Fibroblast of mammary gland (primary cell): ENCODE measurements at regions not wholly inside any gene's neighbourhood (a gene's known extent, or its start where the extent isn't known, plus 50 kb on each side); places are given as distances from the start of the nearest gene placed in this dataset.
"Not testable (repeated sequence)": the region's sequence is repeated elsewhere in the genome, so short reads cannot be mapped to it uniquely, and the experiment has no call there.

ENCODE experiments used
- DNase-seq: peaks from one replicate; pipeline ENCODE4 v3.0.0-alpha.2; 2010; ENCODE audit warnings: low read depth
- H3K4me3 ChIP-seq: 2 replicates; pipeline ENCODE4 v1.5.1; 2011; ENCODE audit warnings: low read depth, mild to moderate bottlenecking, low read length, moderate library complexity; ENCODE audit not compliant: control insufficient read depth
- TF ChIP-seq, protein P1 (sequence below): conservative IDR thresholded peaks from 2 replicates; pipeline ENCODE4 v1.5.1; 2011; ENCODE audit warnings: low read depth, low read length, inconsistent platforms; ENCODE audit not compliant: control insufficient read depth, insufficient read depth

DNA sequence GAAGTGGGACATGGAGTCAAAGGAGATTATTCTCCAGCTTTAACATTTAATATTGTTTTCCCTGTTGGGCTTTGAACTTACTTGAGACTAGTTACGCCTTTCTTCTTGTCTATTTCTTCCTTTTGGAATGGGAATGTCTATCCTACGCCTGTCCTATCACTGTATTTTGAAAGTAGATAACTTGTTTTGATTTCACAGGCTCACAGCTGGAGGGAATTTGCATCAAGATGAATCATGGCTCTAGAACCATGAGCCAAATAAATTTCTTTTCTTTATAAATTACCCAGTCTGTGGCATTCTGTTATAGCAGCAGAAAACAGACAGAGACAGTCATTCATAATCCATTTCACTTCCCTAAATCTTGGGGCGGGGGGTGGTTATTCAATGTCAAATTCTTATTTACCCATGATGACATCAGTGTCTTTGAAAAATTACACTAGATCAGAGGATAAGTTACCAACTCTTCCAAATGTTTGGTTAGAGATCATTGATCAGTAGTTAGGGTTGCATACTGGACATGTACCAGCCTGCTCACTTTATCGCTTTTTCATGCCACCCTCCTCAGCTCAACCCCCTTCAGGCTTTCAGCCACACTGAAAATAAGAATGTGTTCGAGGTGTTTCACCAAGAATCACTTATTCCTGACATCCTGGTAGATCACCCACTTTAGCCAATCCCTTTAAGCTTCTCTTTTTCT lies 419.6 kb upstream of the PIK3R1 start:
- peak; percentile 67 for DNase-seq
- TF ChIP-seq, protein P1, sequence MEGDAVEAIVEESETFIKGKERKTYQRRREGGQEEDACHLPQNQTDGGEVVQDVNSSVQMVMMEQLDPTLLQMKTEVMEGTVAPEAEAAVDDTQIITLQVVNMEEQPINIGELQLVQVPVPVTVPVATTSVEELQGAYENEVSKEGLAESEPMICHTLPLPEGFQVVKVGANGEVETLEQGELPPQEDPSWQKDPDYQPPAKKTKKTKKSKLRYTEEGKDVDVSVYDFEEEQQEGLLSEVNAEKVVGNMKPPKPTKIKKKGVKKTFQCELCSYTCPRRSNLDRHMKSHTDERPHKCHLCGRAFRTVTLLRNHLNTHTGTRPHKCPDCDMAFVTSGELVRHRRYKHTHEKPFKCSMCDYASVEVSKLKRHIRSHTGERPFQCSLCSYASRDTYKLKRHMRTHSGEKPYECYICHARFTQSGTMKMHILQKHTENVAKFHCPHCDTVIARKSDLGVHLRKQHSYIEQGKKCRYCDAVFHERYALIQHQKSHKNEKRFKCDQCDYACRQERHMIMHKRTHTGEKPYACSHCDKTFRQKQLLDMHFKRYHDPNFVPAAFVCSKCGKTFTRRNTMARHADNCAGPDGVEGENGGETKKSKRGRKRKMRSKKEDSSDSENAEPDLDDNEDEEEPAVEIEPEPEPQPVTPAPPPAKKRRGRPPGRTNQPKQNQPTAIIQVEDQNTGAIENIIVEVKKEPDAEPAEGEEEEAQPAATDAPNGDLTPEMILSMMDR = no peak
- no peak overlapping the region for H3K4me3 ChIP-seq

DNA sequence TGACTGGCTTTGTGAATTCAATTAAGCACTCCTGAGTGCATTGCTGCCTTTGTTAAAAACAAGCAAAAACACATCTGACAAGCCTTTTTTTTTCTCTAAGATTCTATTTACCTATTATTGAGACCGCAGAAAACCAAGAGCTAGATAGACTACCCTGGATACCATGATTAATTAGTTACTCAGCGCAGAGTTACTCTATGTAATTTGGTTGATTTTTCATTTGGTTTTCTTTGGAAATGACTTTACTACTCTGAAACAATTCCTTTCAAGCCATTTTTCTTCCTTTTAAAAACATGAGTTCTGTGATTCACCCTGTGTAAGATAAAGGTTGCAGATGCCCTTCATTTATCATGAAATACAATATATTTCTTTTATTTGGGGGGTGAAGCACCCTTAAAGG lies 421.6 kb upstream of the PIK3R1 start:
- DNase-seq = no peak
- H3K4me3 ChIP-seq = no peak overlapping the region
- TF ChIP-seq, protein P1 = no peak

DNA sequence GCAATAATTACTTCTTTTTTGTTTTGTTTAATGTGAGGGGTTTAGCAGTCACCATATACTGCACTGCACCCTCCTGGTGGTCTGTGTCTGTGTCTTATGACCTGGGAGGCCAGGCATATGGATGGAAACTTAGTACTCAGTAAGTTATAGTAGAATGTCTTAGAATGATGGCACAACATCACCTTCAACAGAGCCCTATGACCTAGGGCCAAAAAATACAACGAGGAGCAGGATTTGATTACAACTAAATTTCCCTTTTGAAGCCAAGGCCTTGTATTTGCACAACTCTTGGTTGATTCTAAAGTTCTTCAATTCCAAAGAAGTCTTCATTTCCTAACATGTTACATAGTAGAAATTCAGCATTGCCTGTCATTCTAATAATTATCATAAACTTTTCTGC lies 422.1 kb upstream of the PIK3R1 start:
- DNase-seq = no peak
- no peak overlapping the region for H3K4me3 ChIP-seq
- TF ChIP-seq, protein P1 = no peak

DNA sequence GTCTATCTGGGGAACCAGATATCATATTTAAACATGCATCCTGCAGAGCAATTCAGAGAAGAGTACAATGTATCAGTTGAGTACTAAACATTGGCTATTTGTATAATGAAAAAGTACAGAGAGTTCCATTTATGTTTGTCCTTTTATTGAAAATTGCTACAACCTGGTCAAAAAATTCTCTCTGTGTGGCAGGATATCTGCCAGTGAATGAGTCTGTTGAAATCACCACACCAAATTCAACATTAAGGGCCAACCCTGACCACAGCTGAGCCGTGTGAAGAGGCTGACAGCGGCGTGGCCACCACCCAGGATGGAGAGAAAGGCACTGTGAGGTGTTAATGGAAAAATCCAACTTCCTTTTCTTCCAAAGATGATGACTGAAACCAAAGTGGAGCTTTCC lies 422.7 kb upstream of the PIK3R1 start:
- H3K4me3 ChIP-seq = no peak overlapping the region
- DNase-seq = no peak
- TF ChIP-seq, protein P1 = no peak

DNA sequence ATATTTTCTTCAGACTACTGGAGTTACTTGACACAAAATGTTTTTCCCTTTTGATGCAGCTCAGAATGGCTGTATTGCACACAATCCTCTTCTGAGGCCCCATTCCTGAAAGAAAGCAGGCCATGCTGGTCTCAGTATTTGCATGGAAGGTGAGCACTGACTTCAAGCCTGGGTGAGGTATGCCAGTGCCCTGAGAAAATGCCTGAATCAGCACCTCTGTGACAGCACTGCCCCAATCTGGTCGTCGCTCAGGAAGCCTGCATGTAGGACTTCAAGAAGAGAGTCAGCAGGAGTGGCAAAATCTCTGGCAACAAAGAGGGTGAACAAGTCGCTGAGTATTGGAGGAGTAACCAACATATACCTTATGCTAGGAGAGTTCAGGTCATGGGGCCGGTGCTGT lies 425.2 kb upstream of the PIK3R1 start:
- H3K4me3 ChIP-seq = no peak overlapping the region
- TF ChIP-seq, protein P1 = no peak
- no peak for DNase-seq

DNA sequence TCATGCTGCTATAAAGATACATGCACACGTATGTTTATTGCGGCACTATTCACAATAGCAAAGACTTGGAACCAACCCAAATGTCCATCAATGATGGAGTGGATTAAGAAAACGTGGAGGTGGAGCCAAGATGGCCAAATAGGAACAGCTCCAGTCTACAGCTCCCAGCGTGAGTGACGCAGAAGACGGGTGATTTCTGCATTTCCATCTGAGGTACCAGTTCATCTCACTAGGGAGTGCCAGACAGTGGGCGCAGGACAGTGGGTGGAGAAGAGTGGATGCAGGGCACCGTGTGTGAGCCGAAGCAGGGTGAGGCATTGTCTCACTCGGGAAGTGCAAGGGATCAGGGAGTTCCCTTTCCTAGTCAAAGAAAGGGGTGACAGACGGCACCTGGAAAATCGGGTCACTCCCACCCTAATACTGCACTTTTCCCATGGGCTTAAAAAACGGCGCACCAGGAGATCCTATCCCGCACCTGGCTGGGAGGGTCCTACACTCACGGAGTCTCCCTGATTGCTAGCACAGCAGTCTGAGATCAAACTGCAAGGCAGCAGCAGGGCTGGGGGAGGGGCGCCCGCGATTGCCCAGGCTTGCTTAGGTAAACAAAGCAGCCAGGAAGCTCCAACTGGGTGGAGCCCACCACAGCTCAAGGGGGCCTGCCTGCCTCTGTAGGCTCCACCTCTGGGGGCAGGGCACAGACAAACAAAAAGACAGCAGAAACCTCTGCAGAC lies 435.5 kb upstream of the PIK3R1 start:
- not testable (repeated sequence) for H3K4me3 ChIP-seq, DNase-seq

DNA sequence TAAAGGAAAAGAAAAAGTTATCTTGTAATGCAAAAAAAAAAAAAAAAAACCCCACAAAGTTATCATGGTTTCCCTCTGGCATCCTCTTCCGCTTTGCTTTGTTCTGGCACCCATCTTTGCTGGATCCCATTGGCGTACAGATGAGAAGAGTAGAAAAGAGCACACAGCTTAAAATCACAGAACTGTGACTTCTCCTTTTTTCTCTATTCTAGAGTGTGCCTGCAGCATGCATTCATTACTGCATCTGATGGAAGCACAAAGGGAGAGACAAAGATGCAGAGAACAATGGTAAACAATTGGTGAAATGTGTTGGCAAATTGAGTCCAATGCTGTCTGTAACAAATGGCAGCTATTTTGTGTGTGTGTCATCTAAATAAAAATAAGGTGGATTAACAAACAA lies 440.8 kb upstream of the PIK3R1 start:
- H3K4me3 ChIP-seq = no peak overlapping the region
- no peak for DNase-seq
- TF ChIP-seq, protein P1 = no peak
